SH-SY5Y (cell line): ENCODE measurements at regions not wholly inside any gene's neighbourhood (a gene's known extent, or its start where the extent isn't known, plus 50 kb on each side); places are given as distances from the start of the nearest gene placed in this dataset.

Experiments used
- GATA2 ChIP-seq: IDR thresholded peaks from 2 replicates; pipeline ENCODE4 v1.6.1; 2011; ENCODE audit warnings: mild to moderate bottlenecking, low read depth, low read length
- GATA3 ChIP-seq: IDR thresholded peaks from 2 replicates; pipeline ENCODE4 v1.6.1; 2011; ENCODE audit warnings: low read depth, mild to moderate bottlenecking, low read length, moderate library complexity

GRCh38 chr13:83325125-83325853, 557.0 kb downstream of the SLITRK1 start:
- TF ChIP-seq GATA2 = no peak
- TF ChIP-seq GATA3 = no peak
